ENCODE measurements at regions not wholly inside any gene's neighbourhood (a gene's known extent, or its start where the extent isn't known, plus 50 kb on each side); places are given as distances from the start of the nearest gene placed in this dataset.

DNA sequence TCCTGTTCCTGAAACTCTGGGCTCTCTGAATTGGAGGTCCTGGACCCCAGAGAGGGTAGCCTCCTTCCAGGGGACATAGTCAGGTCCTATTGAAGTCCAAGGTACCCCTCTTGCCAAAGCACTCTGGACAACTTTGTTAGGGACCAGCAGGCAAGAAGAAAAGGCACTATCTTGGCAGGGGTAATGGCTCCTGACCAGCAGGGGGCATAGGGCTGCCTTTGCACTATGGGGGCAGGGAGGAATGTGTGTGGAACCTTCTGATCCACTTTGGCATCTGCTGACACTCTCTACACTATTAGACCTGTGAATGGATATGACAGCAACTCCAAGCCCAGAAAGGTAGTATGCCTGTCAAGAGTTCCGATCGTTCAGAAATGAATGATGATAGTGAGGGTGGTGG lies 179.0 kb upstream of the CD180 start:
- Histone ChIP-seq H3K27ac (ENCODE audit: insufficient read depth, low read depth, low read length) (no peak overlapping the region), H2AFZ (ENCODE audit: low read depth, low read length) (no peak overlapping the region), H3K4me2 (ENCODE audit: insufficient read depth, low read length) (no peak overlapping the region), H3K9me1 (replicated peaks; ENCODE audit: control insufficient read depth, extremely low read depth, insufficient read depth, low read length) (no peaks in the 10 kb centered on the region), H3K79me2 (ENCODE audit: control insufficient read depth, insufficient read depth, low read length) (no peaks in the 10 kb centered on the region), H3K9ac (replicated peaks; ENCODE audit: extremely low read depth, insufficient read depth, low read length) (no peak overlapping the region), H3K9me3 (replicated peaks; ENCODE audit: control insufficient read depth, insufficient read depth, low read length) (no peaks in the 10 kb centered on the region), H4K20me1 (replicated peaks; ENCODE audit: control insufficient read depth, extremely low read depth, insufficient read depth, low read length) (no peaks in the 10 kb centered on the region), H3K4me1 (ENCODE audit: control insufficient read depth, extremely low read depth, insufficient read depth, low read length) (no peaks in the 10 kb centered on the region), H3K4me3 (replicated peaks in 1 of 3; ENCODE audit: insufficient read depth in 1 of 3, low read depth in 1 of 3, low read length in 3 of 3) (no peak overlapping the region), H3K36me3 (ENCODE audit: control insufficient read depth in 2 of 2, extremely low read depth in 1 of 2, insufficient read depth in 2 of 2, low read length in 2 of 2) (no peaks in the 10 kb centered on the region), H3K27me3 (ENCODE audit: control insufficient read depth in 2 of 2, insufficient read depth in 2 of 2, low read length in 2 of 2) (no peaks in the 10 kb centered on the region)
- FAIRE-seq (no peak), DNase-seq (ENCODE audit: low read depth, low spot score) (no peak)
- ChIA-PET POLR2A (no interaction called here), CTCF (no interaction called here)
- intact Hi-C loops (cut with micrococcal nuclease) (no loop called here), dilution Hi-C loops (cut with MboI; ENCODE audit: extremely low pct_ligation_motif_present, low sequenced_read_pairs) (no loop called here)
- TF ChIP-seq, protein P1, sequence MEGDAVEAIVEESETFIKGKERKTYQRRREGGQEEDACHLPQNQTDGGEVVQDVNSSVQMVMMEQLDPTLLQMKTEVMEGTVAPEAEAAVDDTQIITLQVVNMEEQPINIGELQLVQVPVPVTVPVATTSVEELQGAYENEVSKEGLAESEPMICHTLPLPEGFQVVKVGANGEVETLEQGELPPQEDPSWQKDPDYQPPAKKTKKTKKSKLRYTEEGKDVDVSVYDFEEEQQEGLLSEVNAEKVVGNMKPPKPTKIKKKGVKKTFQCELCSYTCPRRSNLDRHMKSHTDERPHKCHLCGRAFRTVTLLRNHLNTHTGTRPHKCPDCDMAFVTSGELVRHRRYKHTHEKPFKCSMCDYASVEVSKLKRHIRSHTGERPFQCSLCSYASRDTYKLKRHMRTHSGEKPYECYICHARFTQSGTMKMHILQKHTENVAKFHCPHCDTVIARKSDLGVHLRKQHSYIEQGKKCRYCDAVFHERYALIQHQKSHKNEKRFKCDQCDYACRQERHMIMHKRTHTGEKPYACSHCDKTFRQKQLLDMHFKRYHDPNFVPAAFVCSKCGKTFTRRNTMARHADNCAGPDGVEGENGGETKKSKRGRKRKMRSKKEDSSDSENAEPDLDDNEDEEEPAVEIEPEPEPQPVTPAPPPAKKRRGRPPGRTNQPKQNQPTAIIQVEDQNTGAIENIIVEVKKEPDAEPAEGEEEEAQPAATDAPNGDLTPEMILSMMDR (IDR thresholded peaks at IDR 0.05; ENCODE audit: extremely low read depth in 1 of 2, insufficient read depth in 1 of 2, low read depth in 1 of 2, low read length in 2 of 2) = no peak
- TF ChIP-seq, protein P2, sequence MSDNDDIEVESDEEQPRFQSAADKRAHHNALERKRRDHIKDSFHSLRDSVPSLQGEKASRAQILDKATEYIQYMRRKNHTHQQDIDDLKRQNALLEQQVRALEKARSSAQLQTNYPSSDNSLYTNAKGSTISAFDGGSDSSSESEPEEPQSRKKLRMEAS (IDR thresholded peaks at IDR 0.05; ENCODE audit: insufficient read depth, insufficient read length) = no peak
- TF ChIP-seq EZH2 (IDR thresholded peaks at IDR 0.05; ENCODE audit: borderline replicate concordance, low read depth, low read length, severe bottlenecking) (no peak), POLR2A (IDR thresholded peaks at IDR 0.05; ENCODE audit: low read depth, low read length) (no peak), FOS (IDR thresholded peaks at IDR 0.05; ENCODE audit: borderline replicate concordance, insufficient read depth, low read length) (no peak), GATA2 (IDR thresholded peaks at IDR 0.05; ENCODE audit: insufficient read depth, insufficient read length, low read depth, low read length) (no peak), POLR2AphosphoS5 (IDR thresholded peaks at IDR 0.05; ENCODE audit: insufficient read depth, low read depth, low read length) (no peak), MYC (IDR thresholded peaks at IDR 0.05; ENCODE audit: low read depth, low read length) (no peak), JUN (IDR thresholded peaks at IDR 0.05; ENCODE audit: borderline replicate concordance, insufficient read depth, insufficient read length, low read depth) (no peak)
- no TSS peak for BruUV-seq (replicated peaks)

Measured in endothelial cell of umbilical vein (primary cell).